ENCODE measurements at regions not wholly inside any gene's neighbourhood (a gene's known extent, or its start where the extent isn't known, plus 50 kb on each side); places are given as distances from the start of the nearest gene placed in this dataset.

DNA sequence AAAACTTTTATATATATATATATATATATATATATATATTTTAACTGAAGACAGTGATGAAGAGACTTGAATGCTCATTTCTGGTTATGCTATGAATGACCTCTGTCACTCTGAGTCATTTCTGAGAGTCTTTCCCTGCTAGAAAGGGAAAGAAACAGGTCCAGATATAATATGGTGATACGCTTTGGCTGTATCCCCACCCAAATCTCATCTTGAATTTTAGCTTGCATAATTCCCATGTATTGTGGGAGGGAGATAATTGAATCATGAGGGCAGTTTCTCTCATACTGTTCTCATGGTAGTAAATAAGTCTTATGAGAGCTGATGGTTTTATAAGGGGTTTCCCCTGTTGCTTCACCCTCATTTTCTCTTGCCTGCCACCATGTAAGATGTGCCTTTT is 254.1 kb upstream of the IGFBP7 start:
- TF ChIP-seq TCF12 (IDR thresholded peaks at IDR 0.05): no peak
- TF ChIP-seq FOXJ3 (CRISPR knock-in tag; IDR thresholded peaks at IDR 0.05): no peak
- no peak for TF ChIP-seq TAF1 (IDR thresholded peaks at IDR 0.05; ENCODE audit: borderline replicate concordance, low read depth, low read length)
- TF ChIP-seq MXI1 (IDR thresholded peaks at IDR 0.05; ENCODE audit: low read depth, low read length): no peak
- TF ChIP-seq RCOR1 (IDR thresholded peaks at IDR 0.05; ENCODE audit: low read length): no peak
- TF ChIP-seq, protein P1, sequence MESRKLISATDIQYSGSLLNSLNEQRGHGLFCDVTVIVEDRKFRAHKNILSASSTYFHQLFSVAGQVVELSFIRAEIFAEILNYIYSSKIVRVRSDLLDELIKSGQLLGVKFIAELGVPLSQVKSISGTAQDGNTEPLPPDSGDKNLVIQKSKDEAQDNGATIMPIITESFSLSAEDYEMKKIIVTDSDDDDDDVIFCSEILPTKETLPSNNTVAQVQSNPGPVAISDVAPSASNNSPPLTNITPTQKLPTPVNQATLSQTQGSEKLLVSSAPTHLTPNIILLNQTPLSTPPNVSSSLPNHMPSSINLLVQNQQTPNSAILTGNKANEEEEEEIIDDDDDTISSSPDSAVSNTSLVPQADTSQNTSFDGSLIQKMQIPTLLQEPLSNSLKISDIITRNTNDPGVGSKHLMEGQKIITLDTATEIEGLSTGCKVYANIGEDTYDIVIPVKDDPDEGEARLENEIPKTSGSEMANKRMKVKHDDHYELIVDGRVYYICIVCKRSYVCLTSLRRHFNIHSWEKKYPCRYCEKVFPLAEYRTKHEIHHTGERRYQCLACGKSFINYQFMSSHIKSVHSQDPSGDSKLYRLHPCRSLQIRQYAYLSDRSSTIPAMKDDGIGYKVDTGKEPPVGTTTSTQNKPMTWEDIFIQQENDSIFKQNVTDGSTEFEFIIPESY (IDR thresholded peaks at IDR 0.05; ENCODE audit: borderline replicate concordance, low read depth): no peak
- TF ChIP-seq POLR2AphosphoS5 (IDR thresholded peaks at IDR 0.05; ENCODE audit: low read depth, low read length): no peak
- no peak for TF ChIP-seq ELF1 (IDR thresholded peaks at IDR 0.05)
- TF ChIP-seq FOSL2 (IDR thresholded peaks at IDR 0.05; ENCODE audit: borderline replicate concordance, low read depth): no peak
- TF ChIP-seq, protein P2, sequence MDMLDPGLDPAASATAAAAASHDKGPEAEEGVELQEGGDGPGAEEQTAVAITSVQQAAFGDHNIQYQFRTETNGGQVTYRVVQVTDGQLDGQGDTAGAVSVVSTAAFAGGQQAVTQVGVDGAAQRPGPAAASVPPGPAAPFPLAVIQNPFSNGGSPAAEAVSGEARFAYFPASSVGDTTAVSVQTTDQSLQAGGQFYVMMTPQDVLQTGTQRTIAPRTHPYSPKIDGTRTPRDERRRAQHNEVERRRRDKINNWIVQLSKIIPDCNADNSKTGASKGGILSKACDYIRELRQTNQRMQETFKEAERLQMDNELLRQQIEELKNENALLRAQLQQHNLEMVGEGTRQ (IDR thresholded peaks at IDR 0.05; ENCODE audit: borderline replicate concordance, low read depth, low read length): no peak
- TF ChIP-seq, protein P3, sequence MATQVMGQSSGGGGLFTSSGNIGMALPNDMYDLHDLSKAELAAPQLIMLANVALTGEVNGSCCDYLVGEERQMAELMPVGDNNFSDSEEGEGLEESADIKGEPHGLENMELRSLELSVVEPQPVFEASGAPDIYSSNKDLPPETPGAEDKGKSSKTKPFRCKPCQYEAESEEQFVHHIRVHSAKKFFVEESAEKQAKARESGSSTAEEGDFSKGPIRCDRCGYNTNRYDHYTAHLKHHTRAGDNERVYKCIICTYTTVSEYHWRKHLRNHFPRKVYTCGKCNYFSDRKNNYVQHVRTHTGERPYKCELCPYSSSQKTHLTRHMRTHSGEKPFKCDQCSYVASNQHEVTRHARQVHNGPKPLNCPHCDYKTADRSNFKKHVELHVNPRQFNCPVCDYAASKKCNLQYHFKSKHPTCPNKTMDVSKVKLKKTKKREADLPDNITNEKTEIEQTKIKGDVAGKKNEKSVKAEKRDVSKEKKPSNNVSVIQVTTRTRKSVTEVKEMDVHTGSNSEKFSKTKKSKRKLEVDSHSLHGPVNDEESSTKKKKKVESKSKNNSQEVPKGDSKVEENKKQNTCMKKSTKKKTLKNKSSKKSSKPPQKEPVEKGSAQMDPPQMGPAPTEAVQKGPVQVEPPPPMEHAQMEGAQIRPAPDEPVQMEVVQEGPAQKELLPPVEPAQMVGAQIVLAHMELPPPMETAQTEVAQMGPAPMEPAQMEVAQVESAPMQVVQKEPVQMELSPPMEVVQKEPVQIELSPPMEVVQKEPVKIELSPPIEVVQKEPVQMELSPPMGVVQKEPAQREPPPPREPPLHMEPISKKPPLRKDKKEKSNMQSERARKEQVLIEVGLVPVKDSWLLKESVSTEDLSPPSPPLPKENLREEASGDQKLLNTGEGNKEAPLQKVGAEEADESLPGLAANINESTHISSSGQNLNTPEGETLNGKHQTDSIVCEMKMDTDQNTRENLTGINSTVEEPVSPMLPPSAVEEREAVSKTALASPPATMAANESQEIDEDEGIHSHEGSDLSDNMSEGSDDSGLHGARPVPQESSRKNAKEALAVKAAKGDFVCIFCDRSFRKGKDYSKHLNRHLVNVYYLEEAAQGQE (IDR thresholded peaks at IDR 0.05; ENCODE audit: low read depth, low read length): no peak
- TF ChIP-seq, protein P4, sequence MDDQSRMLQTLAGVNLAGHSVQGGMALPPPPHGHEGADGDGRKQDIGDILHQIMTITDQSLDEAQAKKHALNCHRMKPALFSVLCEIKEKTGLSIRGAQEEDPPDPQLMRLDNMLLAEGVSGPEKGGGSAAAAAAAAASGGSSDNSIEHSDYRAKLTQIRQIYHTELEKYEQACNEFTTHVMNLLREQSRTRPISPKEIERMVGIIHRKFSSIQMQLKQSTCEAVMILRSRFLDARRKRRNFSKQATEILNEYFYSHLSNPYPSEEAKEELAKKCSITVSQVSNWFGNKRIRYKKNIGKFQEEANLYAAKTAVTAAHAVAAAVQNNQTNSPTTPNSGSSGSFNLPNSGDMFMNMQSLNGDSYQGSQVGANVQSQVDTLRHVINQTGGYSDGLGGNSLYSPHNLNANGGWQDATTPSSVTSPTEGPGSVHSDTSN (IDR thresholded peaks at IDR 0.05): no peak
- TF ChIP-seq, protein P5, sequence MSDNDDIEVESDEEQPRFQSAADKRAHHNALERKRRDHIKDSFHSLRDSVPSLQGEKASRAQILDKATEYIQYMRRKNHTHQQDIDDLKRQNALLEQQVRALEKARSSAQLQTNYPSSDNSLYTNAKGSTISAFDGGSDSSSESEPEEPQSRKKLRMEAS (IDR thresholded peaks at IDR 0.05; ENCODE audit: low read depth): no peak
- TF ChIP-seq RFX5 (IDR thresholded peaks at IDR 0.05; ENCODE audit: low read length): no peak
- no peak for TF ChIP-seq EZH2phosphoT487 (IDR thresholded peaks at IDR 0.05; ENCODE audit: borderline replicate concordance, low read depth)
- no peak for TF ChIP-seq JUND (IDR thresholded peaks at IDR 0.05)
- TF ChIP-seq SMC3 (IDR thresholded peaks at IDR 0.05; ENCODE audit: low read depth, low read length): no peak
- TF ChIP-seq GATA2 (CRISPR knock-in tag; IDR thresholded peaks at IDR 0.05): no peak
- H3K9me2 ChIP-seq: no peaks in the 10 kb centered on the region
- H3K9ac ChIP-seq: no peak overlapping the region
- POLR2A ChIA-PET: no interaction called here
- no peaks in the 10 kb centered on the region for H3F3A ChIP-seq (replicated peaks; ENCODE audit: insufficient read depth)
- H3K36me3 ChIP-seq (replicated peaks in 1 of 2; ENCODE audit: control insufficient read depth in 1 of 2, insufficient read depth in 2 of 2, low read length in 1 of 2): no peaks in the 10 kb centered on the region
- no peaks in the 10 kb centered on the region for H3K27me3 ChIP-seq (ENCODE audit: insufficient read depth)
- CTCF ChIA-PET: no interaction called here
- no peak overlapping the region for H3K27ac ChIP-seq (ENCODE audit: low read depth in 2 of 2, low read length in 1 of 2)
- H3K4me1 ChIP-seq (ENCODE audit: control insufficient read depth in 1 of 2, insufficient read depth in 2 of 2, low read depth in 1 of 2, low read length in 1 of 2): no peaks in the 10 kb centered on the region
- H2AFZ ChIP-seq (ENCODE audit: low read depth): no peak overlapping the region
- H3K9me3 ChIP-seq: no peaks in the 10 kb centered on the region
- H3K4me2 ChIP-seq: no peak overlapping the region
- no peak overlapping the region for H3K4me3 ChIP-seq (ENCODE audit: low read depth in 2 of 2, low read length in 1 of 2)
- no peaks in the 10 kb centered on the region for H4K20me1 ChIP-seq (ENCODE audit: insufficient read depth)
- DNase-seq: no peak
- no peaks in the 10 kb centered on the region for H3K79me2 ChIP-seq (ENCODE audit: insufficient read depth)
- WGBS (ENCODE audit: low lambda C conversion rate): 70% methylated on average over 1 of the region's 1 CpG

Measured in SK-N-SH (cell line).